Uterus (tissue), 2 donors: ENCODE measurements at regions not wholly inside any gene's neighbourhood (a gene's known extent, or its start where the extent isn't known, plus 50 kb on each side); places are given as distances from the start of the nearest gene placed in this dataset.

ENCODE experiments used
- POLR2A ChIP-seq, 2 donors: fragments of 450-650 bp; IDR thresholded peaks; one replicate each; pipeline ENCODE4 v1.6.1; 2016; ENCODE audit warnings: antibody characterized with exemption in 2 of 2, mild to moderate bottlenecking in 1 of 2, moderate library complexity in 1 of 2
- TF ChIP-seq, protein P1 (sequence below), 4 experiments: fragments of 200-600 bp in 2 of 4; fragments of 450-650 bp in 2 of 4; sonication (generic) in 2 of 4; IDR thresholded peaks; one replicate each; pipeline ENCODE4 v1.5.1; 2016 to 2019; ENCODE audit warnings: antibody characterized with exemption in 4 of 4, mild to moderate bottlenecking in 2 of 4, moderate library complexity in 1 of 4

DNA sequence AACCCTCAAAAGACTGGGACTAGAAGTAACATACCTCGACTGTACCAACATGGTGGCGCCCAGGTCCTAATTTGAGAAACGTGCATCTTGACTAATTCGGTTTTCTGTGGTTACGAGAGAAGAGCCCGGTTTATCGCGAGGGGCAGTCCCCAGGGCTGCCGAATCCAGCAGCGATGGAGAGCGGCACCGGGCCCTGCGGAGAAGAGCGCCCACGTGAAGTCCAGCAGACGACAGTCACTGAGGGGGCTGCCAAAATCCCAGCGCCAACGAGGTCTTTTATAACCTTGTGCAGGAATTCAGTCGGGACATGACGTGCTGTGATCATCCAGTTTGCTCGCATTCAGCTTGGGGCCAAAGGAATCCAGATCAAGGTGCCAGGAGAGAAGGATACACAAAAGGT lies 187.5 kb upstream of the SLITRK2 start:
- TF ChIP-seq, protein P1, sequence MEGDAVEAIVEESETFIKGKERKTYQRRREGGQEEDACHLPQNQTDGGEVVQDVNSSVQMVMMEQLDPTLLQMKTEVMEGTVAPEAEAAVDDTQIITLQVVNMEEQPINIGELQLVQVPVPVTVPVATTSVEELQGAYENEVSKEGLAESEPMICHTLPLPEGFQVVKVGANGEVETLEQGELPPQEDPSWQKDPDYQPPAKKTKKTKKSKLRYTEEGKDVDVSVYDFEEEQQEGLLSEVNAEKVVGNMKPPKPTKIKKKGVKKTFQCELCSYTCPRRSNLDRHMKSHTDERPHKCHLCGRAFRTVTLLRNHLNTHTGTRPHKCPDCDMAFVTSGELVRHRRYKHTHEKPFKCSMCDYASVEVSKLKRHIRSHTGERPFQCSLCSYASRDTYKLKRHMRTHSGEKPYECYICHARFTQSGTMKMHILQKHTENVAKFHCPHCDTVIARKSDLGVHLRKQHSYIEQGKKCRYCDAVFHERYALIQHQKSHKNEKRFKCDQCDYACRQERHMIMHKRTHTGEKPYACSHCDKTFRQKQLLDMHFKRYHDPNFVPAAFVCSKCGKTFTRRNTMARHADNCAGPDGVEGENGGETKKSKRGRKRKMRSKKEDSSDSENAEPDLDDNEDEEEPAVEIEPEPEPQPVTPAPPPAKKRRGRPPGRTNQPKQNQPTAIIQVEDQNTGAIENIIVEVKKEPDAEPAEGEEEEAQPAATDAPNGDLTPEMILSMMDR (IDR thresholded peaks at IDR 0.05): no peak
- TF ChIP-seq POLR2A (IDR thresholded peaks at IDR 0.05): no peak
